Endothelial cell of umbilical vein (primary cell): ENCODE measurements at regions not wholly inside any gene's neighbourhood (a gene's known extent, or its start where the extent isn't known, plus 50 kb on each side); places are given as distances from the start of the nearest gene placed in this dataset.
"Not testable (repeated sequence)": the region's sequence is repeated elsewhere in the genome, so short reads cannot be mapped to it uniquely, and the experiment has no call there.

Experiments
- BruUV-seq: library from RNA; stranded (reverse); fragments of 400-500 nt; replicated peaks from 2 replicates; lab custom pipeline; 2021; lab: Mats Ljungman, UMichigan
- CTCF ChIA-PET: fragments of 300-600, 350-600 bp; sonication (Branson Sonifier 250); formaldehyde crosslinking; loops from one replicate; lab custom pipeline; 2021; ENCODE audit warnings: antibody characterized with exemption, inconsistent platforms; lab: Charles Lee
- POLR2A ChIA-PET: fragments of 300-600, 350-600 bp; sonication (Branson Sonifier 250); formaldehyde crosslinking; loops from one replicate; lab custom pipeline; 2021; ENCODE audit warnings: antibody characterized with exemption, inconsistent platforms; lab: Charles Lee
- DNase-seq: peaks from one replicate; pipeline ENCODE4 v3.0.0-alpha.2; 2011; ENCODE audit warnings: low read depth, low spot score
- FAIRE-seq: peaks from 2 replicates; lab custom pipeline; 2011; peaks lifted over from hg19 to GRCh38; lab: Jason Lieb, UNC
- H2AFZ ChIP-seq: 2 replicates; pipeline ENCODE4 v1.6.0; 2012; ENCODE audit warnings: low read depth, low read length, control low read depth, inconsistent platforms
- H3K27ac ChIP-seq: 2 replicates; pipeline ENCODE4 v1.5.1; 2011; ENCODE audit warnings: low read depth, mild to moderate bottlenecking, control low read depth, low read length, moderate library complexity; ENCODE audit not compliant: insufficient read depth
- H3K27me3 ChIP-seq, 2 experiments: 2 replicates each; pipeline versions ENCODE4 v1.6.0 to v1.6.1; 2011; ENCODE audit warnings: low read length in 2 of 2, mixed read lengths in 1 of 2; ENCODE audit not compliant: control insufficient read depth in 2 of 2, insufficient read depth in 2 of 2
- H3K36me3 ChIP-seq, 2 experiments: 2 replicates in 1 of 2; 3 replicates in 1 of 2; pipeline ENCODE4 v1.5.1; 2011; ENCODE audit warnings: low read length in 2 of 2, mild to moderate bottlenecking in 1 of 2, moderate library complexity in 1 of 2; ENCODE audit not compliant: control insufficient read depth in 2 of 2, insufficient read depth in 2 of 2; ENCODE audit errors: extremely low read depth in 1 of 2
- H3K4me1 ChIP-seq: 3 replicates; pipeline ENCODE4 v1.5.1; 2011; ENCODE audit warnings: mild to moderate bottlenecking, low read length; ENCODE audit not compliant: control insufficient read depth, insufficient read depth; ENCODE audit errors: extremely low read depth
- H3K4me2 ChIP-seq: 2 replicates; pipeline ENCODE4 v1.6.1; 2011; ENCODE audit warnings: low read length, control low read depth, mixed read lengths; ENCODE audit not compliant: insufficient read depth
- H3K4me3 ChIP-seq, 3 experiments: fragments of 200-600 bp in 1 of 3; sonication (generic), shearing (Covaris generic) in 1 of 3; replicated peaks in 1 of 3; 2 replicates each; pipeline ENCODE4 v1.5.1; 2011 to 2016; ENCODE audit warnings: control low read depth in 3 of 3, low read length in 3 of 3, mild to moderate bottlenecking in 2 of 3, inconsistent platforms in 1 of 3, low read depth in 1 of 3, moderate library complexity in 1 of 3; ENCODE audit not compliant: insufficient read depth in 1 of 3
- H3K79me2 ChIP-seq: 2 replicates; pipeline ENCODE4 v1.6.0; 2012; ENCODE audit warnings: low read length, inconsistent platforms; ENCODE audit not compliant: control insufficient read depth, insufficient read depth
- H3K9ac ChIP-seq: replicated peaks from 2 replicates; pipeline ENCODE3; 2011; ENCODE audit warnings: low read length, control low read depth; ENCODE audit not compliant: insufficient read depth; ENCODE audit errors: extremely low read depth
- H3K9me1 ChIP-seq: replicated peaks from 3 replicates; pipeline ENCODE4 v1.6.0; 2011; ENCODE audit warnings: mild to moderate bottlenecking, low read length; ENCODE audit not compliant: control insufficient read depth, insufficient read depth; ENCODE audit errors: extremely low read depth
- H3K9me3 ChIP-seq: replicated peaks from 2 replicates; pipeline ENCODE4 v1.5.1; 2012; ENCODE audit warnings: low read length, inconsistent platforms; ENCODE audit not compliant: control insufficient read depth, insufficient read depth
- H4K20me1 ChIP-seq: replicated peaks from 2 replicates; pipeline ENCODE3; 2011; ENCODE audit warnings: mild to moderate bottlenecking, low read length; ENCODE audit not compliant: control insufficient read depth, insufficient read depth; ENCODE audit errors: extremely low read depth
- CTCF ChIP-seq, 2 donors: IDR thresholded peaks; 1 replicate in 1 of 2; 2 replicates in 1 of 2; pipeline ENCODE4 v1.5.1; 2011; ENCODE audit warnings: low read length in 2 of 2, mild to moderate bottlenecking in 2 of 2, moderate library complexity in 2 of 2, control low read depth in 1 of 2, inconsistent platforms in 1 of 2, low read depth in 1 of 2; ENCODE audit not compliant: insufficient read depth in 1 of 2; ENCODE audit errors: extremely low read depth in 1 of 2
- EZH2 ChIP-seq: IDR thresholded peaks from 2 replicates; pipeline ENCODE4 v1.6.1; 2012; ENCODE audit warnings: borderline replicate concordance, low read depth, mild to moderate bottlenecking, moderate library complexity, low read length, inconsistent platforms; ENCODE audit not compliant: severe bottlenecking
- FOS ChIP-seq: IDR thresholded peaks from 2 replicates; pipeline ENCODE4 v1.6.1; 2011; ENCODE audit warnings: mild to moderate bottlenecking, low read length, moderate library complexity, borderline replicate concordance; ENCODE audit not compliant: insufficient read depth
- GATA2 ChIP-seq: IDR thresholded peaks from 2 replicates; pipeline ENCODE4 v1.7.0; 2011; ENCODE audit warnings: low read depth, mild to moderate bottlenecking, moderate library complexity, mixed read lengths, low read length; ENCODE audit not compliant: insufficient read length, insufficient read depth
- JUN ChIP-seq: IDR thresholded peaks from 2 replicates; pipeline ENCODE4 v1.6.1; 2011; ENCODE audit warnings: borderline replicate concordance, low read depth; ENCODE audit not compliant: insufficient read length, insufficient read depth
- MYC ChIP-seq: IDR thresholded peaks from one replicate; pipeline ENCODE4 v1.6.1; 2011; ENCODE audit warnings: mild to moderate bottlenecking, low read depth, low read length
- POLR2A ChIP-seq: IDR thresholded peaks from 2 replicates; pipeline ENCODE4 v1.6.1; 2012; ENCODE audit warnings: low read depth, mild to moderate bottlenecking, control low read depth, low read length
- POLR2AphosphoS5 ChIP-seq: IDR thresholded peaks from 2 replicates; pipeline ENCODE4 v1.6.1; 2012; ENCODE audit warnings: low read depth, mild to moderate bottlenecking, control low read depth, low read length, moderate library complexity; ENCODE audit not compliant: insufficient read depth
- dilution Hi-C: fragments of 300-500 bp; cut with MboI; formaldehyde crosslinking; loops from one replicate; pipeline ENCODE4 v1.15.0; 2019; ENCODE audit warnings: low sequenced_read_pairs; ENCODE audit not compliant: extremely low pct_ligation_motif_present
- intact Hi-C: fragments of 100-400 bp; cut with micrococcal nuclease; formaldehyde crosslinking; loops from one replicate; pipeline ENCODE4 v1.10.0; 2022
- TF ChIP-seq, protein P1 (sequence below): IDR thresholded peaks from 2 replicates; pipeline ENCODE4 v1.6.1; 2011; ENCODE audit not compliant: insufficient read depth, insufficient read length

DNA sequence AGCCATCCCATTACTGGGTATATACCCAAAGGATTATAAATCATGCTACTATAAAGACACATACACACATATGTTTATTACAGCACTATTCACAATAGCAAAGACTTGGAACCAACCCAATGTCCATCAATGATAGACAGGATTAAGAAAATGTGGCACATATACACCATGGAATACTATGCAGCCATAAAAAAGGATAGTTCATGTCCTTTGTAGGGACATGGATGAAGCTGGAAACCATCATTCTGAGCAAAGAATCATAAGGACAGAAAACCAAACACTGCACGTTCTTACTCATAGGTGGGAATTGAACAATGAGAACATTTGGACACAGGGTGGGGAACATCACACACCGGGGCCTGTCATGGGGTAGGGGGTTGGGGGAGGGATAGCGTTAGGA lies 60.3 kb upstream of the NMU start:
- H3K36me3 ChIP-seq, FAIRE-seq, H3K4me3 ChIP-seq, H3K27ac ChIP-seq, DNase-seq, H3K4me1 ChIP-seq, H3K79me2 ChIP-seq, H3K9me1 ChIP-seq, CTCF ChIA-PET, POLR2A ChIA-PET, H3K27me3 ChIP-seq, intact Hi-C loops, H3K4me2 ChIP-seq, dilution Hi-C loops, H3K9me3 ChIP-seq, H3K9ac ChIP-seq, H4K20me1 ChIP-seq, H2AFZ ChIP-seq, BruUV-seq: not testable (repeated sequence)

DNA sequence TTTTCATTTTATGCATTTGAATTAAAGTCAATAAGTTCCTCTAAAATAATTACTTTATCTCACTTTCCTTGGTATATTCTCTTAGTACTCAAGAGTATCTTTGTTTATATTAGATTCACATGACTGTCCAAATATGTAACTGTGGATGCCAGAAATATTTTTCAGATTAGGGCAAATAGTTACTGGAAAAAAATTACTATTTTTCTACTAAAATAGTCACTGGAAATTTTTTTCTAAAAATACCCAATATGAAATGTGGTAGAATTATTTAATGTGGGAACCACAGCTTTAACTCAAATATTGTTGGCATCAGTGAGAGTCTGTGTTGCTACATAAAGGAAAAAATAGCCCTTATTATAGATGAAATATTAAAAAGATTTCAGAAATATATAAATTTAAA lies 70.4 kb upstream of the NMU start:
- no peak for FAIRE-seq
- H3K27ac ChIP-seq: no peak overlapping the region
- no peak overlapping the region for H3K4me3 ChIP-seq
- CTCF ChIA-PET: no interaction called here
- dilution Hi-C loops: no loop called here
- no peaks in the 10 kb centered on the region for H4K20me1 ChIP-seq
- H3K9ac ChIP-seq: no peak overlapping the region
- no peaks in the 10 kb centered on the region for H3K9me3 ChIP-seq
- TF ChIP-seq MYC (no peak), GATA2 (no peak), JUN (no peak), EZH2 (no peak), FOS (no peak), CTCF (IDR thresholded peaks at IDR 0.05; ENCODE audit: extremely low read depth in 1 of 2, insufficient read depth in 1 of 2, low read depth in 1 of 2, low read length in 2 of 2) (no peak), POLR2AphosphoS5 (no peak), POLR2A (no peak)
- TF ChIP-seq, protein P1, sequence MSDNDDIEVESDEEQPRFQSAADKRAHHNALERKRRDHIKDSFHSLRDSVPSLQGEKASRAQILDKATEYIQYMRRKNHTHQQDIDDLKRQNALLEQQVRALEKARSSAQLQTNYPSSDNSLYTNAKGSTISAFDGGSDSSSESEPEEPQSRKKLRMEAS: no peak
- H2AFZ ChIP-seq: no peak overlapping the region
- H3K4me1 ChIP-seq: no peaks in the 10 kb centered on the region
- no TSS peak for BruUV-seq
- no peaks in the 10 kb centered on the region for H3K79me2 ChIP-seq
- no peaks in the 10 kb centered on the region for H3K36me3 ChIP-seq
- POLR2A ChIA-PET: no interaction called here
- no peak for DNase-seq
- no peak overlapping the region for H3K4me2 ChIP-seq
- peaks cover 5 to 6% of the 10 kb centered on the region in 2 experiments for H3K27me3 ChIP-seq
- intact Hi-C loops: no loop called here
- H3K9me1 ChIP-seq: no peaks in the 10 kb centered on the region
